ENCODE measurements at regions not wholly inside any gene's neighbourhood (a gene's known extent, or its start where the extent isn't known, plus 50 kb on each side); places are given as distances from the start of the nearest gene placed in this dataset.
"Not testable (repeated sequence)": the region's sequence is repeated elsewhere in the genome, so short reads cannot be mapped to it uniquely, and the experiment has no call there.

GRCh38 chr16:29213770-29214169, 192.7 kb downstream of the NPIPB11 start:
- in situ Hi-C loops (cut with MboI; ENCODE audit: low sequenced_read_pairs): not testable (repeated sequence)

GRCh38 chr16:29213251-29213650, 193.3 kb downstream of the NPIPB11 start:
- H3K56ac ChIP-seq (ENCODE audit: extremely low read depth, insufficient read depth, low read length); H3K4me1 ChIP-seq (ENCODE audit: control insufficient read depth, insufficient read depth, low read length); H3K4me2 ChIP-seq (ENCODE audit: low read depth, low read length); H4K8ac ChIP-seq (ENCODE audit: low read depth in 2 of 2, low read length in 2 of 2); H3K18ac ChIP-seq (ENCODE audit: low read depth, low read length); DNase-seq; H3K79me1 ChIP-seq (ENCODE audit: low read depth in 1 of 2, low read length in 2 of 2); H3K14ac ChIP-seq (replicated peaks; ENCODE audit: low read depth, low read length); dilution Hi-C loops (cut with HindIII; ENCODE audit: low sequenced_read_pairs, unreplicated experiment); H2AK9ac ChIP-seq (replicated peaks; ENCODE audit: low read depth, low read length, poor library complexity); H3K27ac ChIP-seq (ENCODE audit: insufficient read depth, low read length); BruUV-seq (replicated peaks); CTCF ChIA-PET; in situ Hi-C loops (cut with MboI; ENCODE audit: low sequenced_read_pairs); H2BK20ac ChIP-seq (ENCODE audit: low read depth, low read length); H2BK15ac ChIP-seq (ENCODE audit: low read depth, low read length); H3K4me3 ChIP-seq (ENCODE audit: insufficient read depth, low read depth, low read length); H3K23ac ChIP-seq (ENCODE audit: low read depth, low read length); POLR2A ChIA-PET (ENCODE audit: unreplicated experiment); H2AFZ ChIP-seq (replicated peaks; ENCODE audit: low read length, poor library complexity); H3K9ac ChIP-seq (ENCODE audit: low read depth, low read length); ATAC-seq (ENCODE audit: low read depth); H3K9me1 ChIP-seq (ENCODE audit: insufficient read depth, low read length); intact Hi-C loops (cut with micrococcal nuclease); H2BK120ac ChIP-seq (ENCODE audit: low read depth, low read length); H2BK5ac ChIP-seq (ENCODE audit: low read depth, low read length, poor library complexity, severe bottlenecking); H4K91ac ChIP-seq (ENCODE audit: insufficient read depth, low read depth, low read length); H3K4ac ChIP-seq (ENCODE audit: low read depth, low read length); H4K5ac ChIP-seq (ENCODE audit: low read depth, low read length); H3K27me3 ChIP-seq (ENCODE audit: control insufficient read depth, insufficient read depth, low read length); H4K20me1 ChIP-seq (ENCODE audit: insufficient read depth, low read length): not testable (repeated sequence)
- H3K9me3 ChIP-seq (ENCODE audit: control insufficient read depth, insufficient read depth, low read length): peaks cover 15% of the 10 kb centered on the region
- H2AK5ac ChIP-seq (ENCODE audit: low read depth, low read length): 0 out of 2 replicates have a peak overlapping the region, but pooled peaks have one; percentile 39
- no CpG with 5 or more reads among the region's 6 CpGs for WGBS, 2 experiments (ENCODE audit: extremely low coverage in 2 of 2, insufficient read length in 1 of 2)
- peaks cover 25% of the 10 kb centered on the region for H3K36me3 ChIP-seq (ENCODE audit: control insufficient read depth, insufficient read depth, low read length)

More at GRCh38 chr16:29213770-29214169, 192.7 kb downstream of the NPIPB11 start:
- H2AFZ ChIP-seq (replicated peaks; ENCODE audit: low read length, poor library complexity); H3K4me3 ChIP-seq (ENCODE audit: insufficient read depth, low read depth, low read length); H4K20me1 ChIP-seq (ENCODE audit: insufficient read depth, low read length); H3K56ac ChIP-seq (ENCODE audit: extremely low read depth, insufficient read depth, low read length); H3K23ac ChIP-seq (ENCODE audit: low read depth, low read length); H4K5ac ChIP-seq (ENCODE audit: low read depth, low read length); BruUV-seq (replicated peaks); H3K9ac ChIP-seq (ENCODE audit: low read depth, low read length); H3K14ac ChIP-seq (replicated peaks; ENCODE audit: low read depth, low read length); H2AK5ac ChIP-seq (ENCODE audit: low read depth, low read length); H3K18ac ChIP-seq (ENCODE audit: low read depth, low read length); H3K9me1 ChIP-seq (ENCODE audit: insufficient read depth, low read length); H4K8ac ChIP-seq (ENCODE audit: low read depth in 2 of 2, low read length in 2 of 2); H2BK15ac ChIP-seq (ENCODE audit: low read depth, low read length); H3K4me2 ChIP-seq (ENCODE audit: low read depth, low read length); intact Hi-C loops (cut with micrococcal nuclease); dilution Hi-C loops (cut with HindIII; ENCODE audit: low sequenced_read_pairs, unreplicated experiment); H2AK9ac ChIP-seq (replicated peaks; ENCODE audit: low read depth, low read length, poor library complexity); DNase-seq; ATAC-seq (ENCODE audit: low read depth); H3K27ac ChIP-seq (ENCODE audit: insufficient read depth, low read length); POLR2A ChIA-PET (ENCODE audit: unreplicated experiment); CTCF ChIA-PET; H3K4ac ChIP-seq (ENCODE audit: low read depth, low read length); H4K91ac ChIP-seq (ENCODE audit: insufficient read depth, low read depth, low read length); H2BK120ac ChIP-seq (ENCODE audit: low read depth, low read length); H3K27me3 ChIP-seq (ENCODE audit: control insufficient read depth, insufficient read depth, low read length); H3K4me1 ChIP-seq (ENCODE audit: control insufficient read depth, insufficient read depth, low read length); H2BK5ac ChIP-seq (ENCODE audit: low read depth, low read length, poor library complexity, severe bottlenecking): not testable (repeated sequence)
- WGBS, 2 experiments (ENCODE audit: extremely low coverage in 2 of 2, insufficient read length in 1 of 2): no CpG with 5 or more reads among the region's 3 CpGs
- H3K9me3 ChIP-seq (ENCODE audit: control insufficient read depth, insufficient read depth, low read length): peaks cover 19% of the 10 kb centered on the region
- peaks cover 2 to 12% of the 10 kb centered on the region in 2 experiments for H3K79me1 ChIP-seq (ENCODE audit: low read depth in 1 of 2, low read length in 2 of 2)
- peaks cover 29% of the 10 kb centered on the region for H3K36me3 ChIP-seq (ENCODE audit: control insufficient read depth, insufficient read depth, low read length)
- 0 out of 2 replicates have a peak overlapping the region, but pooled peaks have one; percentile 10 for H2BK20ac ChIP-seq (ENCODE audit: low read depth, low read length)

All from IMR-90 (cell line).